ENCODE measurements at regions not wholly inside any gene's neighbourhood (a gene's known extent, or its start where the extent isn't known, plus 50 kb on each side); places are given as distances from the start of the nearest gene placed in this dataset.

GRCh38 chr1:170254371-170254770, 108.6 kb downstream of the NTMT2 start (continued):
- TF ChIP-seq CHD7 (IDR thresholded peaks at IDR 0.05; ENCODE audit: insufficient replicate concordance, low read length) (no peak), MAX (IDR thresholded peaks at IDR 0.05) (no peak), JUND (IDR thresholded peaks at IDR 0.05; ENCODE audit: low read length) (no peak), YY1 (IDR thresholded peaks at IDR 0.05; ENCODE audit: low read depth, low read length) (no peak), KDM1A (IDR thresholded peaks at IDR 0.05; ENCODE audit: borderline replicate concordance, low read length) (no peak), TAF7 (optimal IDR thresholded peaks at IDR 0.05; ENCODE audit: borderline replicate concordance, low read depth, low read length) (no peak), FOSL1 (IDR thresholded peaks at IDR 0.05; ENCODE audit: insufficient read depth, low read depth, low read length) (no peak), TEAD4 (IDR thresholded peaks at IDR 0.05; ENCODE audit: low read depth, low read length) (no peak), CBX5 (IDR thresholded peaks at IDR 0.05; ENCODE audit: low read depth, low read length) (no peak), RBBP5 (IDR thresholded peaks at IDR 0.05; ENCODE audit: borderline replicate concordance, low read depth, low read length) (no peak), ZNF274 (IDR thresholded peaks at IDR 0.05; ENCODE audit: borderline replicate concordance, extremely low read depth, low read length) (no peak)

Data from H1 (cell line).